Endothelial cell of umbilical vein (primary cell): ENCODE measurements at regions not wholly inside any gene's neighbourhood (a gene's known extent, or its start where the extent isn't known, plus 50 kb on each side); places are given as distances from the start of the nearest gene placed in this dataset.
A peak's percentile ranks its signal among the peaks of the same experiment; 100 is the strongest.
"Not testable (repeated sequence)": the region's sequence is repeated elsewhere in the genome, so short reads cannot be mapped to it uniquely, and the experiment has no call there.

ENCODE experiments used
- BruUV-seq: library from RNA; stranded (reverse); fragments of 400-500 nt; replicated peaks from 2 replicates; lab custom pipeline; 2021; lab: Mats Ljungman, UMichigan
- CTCF ChIA-PET: fragments of 300-600, 350-600 bp; sonication (Branson Sonifier 250); formaldehyde crosslinking; loops from one replicate; lab custom pipeline; 2021; ENCODE audit warnings: antibody characterized with exemption, inconsistent platforms; lab: Charles Lee
- POLR2A ChIA-PET: fragments of 300-600, 350-600 bp; sonication (Branson Sonifier 250); formaldehyde crosslinking; loops from one replicate; lab custom pipeline; 2021; ENCODE audit warnings: antibody characterized with exemption, inconsistent platforms; lab: Charles Lee
- DNase-seq: peaks from one replicate; pipeline ENCODE4 v3.0.0-alpha.2; 2011; ENCODE audit warnings: low read depth, low spot score
- FAIRE-seq: peaks from 2 replicates; lab custom pipeline; 2011; peaks lifted over from hg19 to GRCh38; lab: Jason Lieb, UNC
- H2AFZ ChIP-seq: 2 replicates; pipeline ENCODE4 v1.6.0; 2012; ENCODE audit warnings: low read depth, low read length, control low read depth, inconsistent platforms
- H3K27ac ChIP-seq: 2 replicates; pipeline ENCODE4 v1.5.1; 2011; ENCODE audit warnings: low read depth, mild to moderate bottlenecking, control low read depth, low read length, moderate library complexity; ENCODE audit not compliant: insufficient read depth
- H3K27me3 ChIP-seq, 2 experiments: 2 replicates each; pipeline versions ENCODE4 v1.6.0 to v1.6.1; 2011; ENCODE audit warnings: low read length in 2 of 2, mixed read lengths in 1 of 2; ENCODE audit not compliant: control insufficient read depth in 2 of 2, insufficient read depth in 2 of 2
- H3K36me3 ChIP-seq, 2 experiments: 2 replicates in 1 of 2; 3 replicates in 1 of 2; pipeline ENCODE4 v1.5.1; 2011; ENCODE audit warnings: low read length in 2 of 2, mild to moderate bottlenecking in 1 of 2, moderate library complexity in 1 of 2; ENCODE audit not compliant: control insufficient read depth in 2 of 2, insufficient read depth in 2 of 2; ENCODE audit errors: extremely low read depth in 1 of 2
- H3K4me1 ChIP-seq: 3 replicates; pipeline ENCODE4 v1.5.1; 2011; ENCODE audit warnings: mild to moderate bottlenecking, low read length; ENCODE audit not compliant: control insufficient read depth, insufficient read depth; ENCODE audit errors: extremely low read depth
- H3K4me2 ChIP-seq: 2 replicates; pipeline ENCODE4 v1.6.1; 2011; ENCODE audit warnings: low read length, control low read depth, mixed read lengths; ENCODE audit not compliant: insufficient read depth
- H3K4me3 ChIP-seq, 3 experiments: fragments of 200-600 bp in 1 of 3; sonication (generic), shearing (Covaris generic) in 1 of 3; replicated peaks in 1 of 3; 2 replicates each; pipeline ENCODE4 v1.5.1; 2011 to 2016; ENCODE audit warnings: control low read depth in 3 of 3, low read length in 3 of 3, mild to moderate bottlenecking in 2 of 3, inconsistent platforms in 1 of 3, low read depth in 1 of 3, moderate library complexity in 1 of 3; ENCODE audit not compliant: insufficient read depth in 1 of 3
- H3K79me2 ChIP-seq: 2 replicates; pipeline ENCODE4 v1.6.0; 2012; ENCODE audit warnings: low read length, inconsistent platforms; ENCODE audit not compliant: control insufficient read depth, insufficient read depth
- H3K9ac ChIP-seq: replicated peaks from 2 replicates; pipeline ENCODE3; 2011; ENCODE audit warnings: low read length, control low read depth; ENCODE audit not compliant: insufficient read depth; ENCODE audit errors: extremely low read depth
- H3K9me1 ChIP-seq: replicated peaks from 3 replicates; pipeline ENCODE4 v1.6.0; 2011; ENCODE audit warnings: mild to moderate bottlenecking, low read length; ENCODE audit not compliant: control insufficient read depth, insufficient read depth; ENCODE audit errors: extremely low read depth
- H3K9me3 ChIP-seq: replicated peaks from 2 replicates; pipeline ENCODE4 v1.5.1; 2012; ENCODE audit warnings: low read length, inconsistent platforms; ENCODE audit not compliant: control insufficient read depth, insufficient read depth
- H4K20me1 ChIP-seq: replicated peaks from 2 replicates; pipeline ENCODE3; 2011; ENCODE audit warnings: mild to moderate bottlenecking, low read length; ENCODE audit not compliant: control insufficient read depth, insufficient read depth; ENCODE audit errors: extremely low read depth
- dilution Hi-C: fragments of 300-500 bp; cut with MboI; formaldehyde crosslinking; loops from one replicate; pipeline ENCODE4 v1.15.0; 2019; ENCODE audit warnings: low sequenced_read_pairs; ENCODE audit not compliant: extremely low pct_ligation_motif_present
- intact Hi-C: fragments of 100-400 bp; cut with micrococcal nuclease; formaldehyde crosslinking; loops from one replicate; pipeline ENCODE4 v1.10.0; 2022

DNA sequence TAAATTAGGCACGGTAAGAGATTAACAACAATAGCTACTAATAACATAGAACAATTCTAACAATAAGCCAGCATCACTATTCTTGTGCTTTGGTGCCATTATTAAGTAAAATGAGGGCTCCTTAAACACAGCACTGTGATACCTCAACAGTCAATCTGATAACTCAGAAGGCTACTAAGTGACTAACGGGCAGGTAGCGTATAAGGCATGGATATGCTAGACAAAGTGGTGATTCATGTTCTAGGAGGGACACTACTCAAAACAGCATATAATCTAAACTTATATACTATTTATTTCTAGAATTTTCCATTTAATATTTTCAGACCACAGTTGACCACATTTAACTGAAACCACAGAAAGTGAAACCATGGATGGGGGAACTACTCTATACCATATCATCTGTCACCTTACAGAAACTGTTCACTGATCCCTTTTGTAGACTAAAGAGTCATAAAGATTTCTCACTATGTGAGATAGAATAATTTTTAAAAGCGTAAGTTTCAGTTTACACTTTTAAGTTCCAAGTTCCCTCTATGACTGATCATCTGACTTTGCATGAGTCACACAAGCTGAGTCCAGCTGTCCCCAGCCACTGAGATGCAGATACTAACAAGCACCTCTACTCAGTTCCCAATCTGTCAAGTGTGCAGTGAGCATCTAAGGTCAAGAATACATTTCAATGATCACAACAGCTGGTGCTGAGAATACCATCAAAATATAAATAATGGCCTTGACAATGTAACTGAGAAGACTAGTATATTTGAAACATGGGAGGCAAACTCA lies 256.2 kb downstream of the SPATA31A1 start:
- H3K9me3 ChIP-seq, dilution Hi-C loops, H2AFZ ChIP-seq, intact Hi-C loops, H3K36me3 ChIP-seq, DNase-seq, H3K79me2 ChIP-seq, H3K27ac ChIP-seq, BruUV-seq, CTCF ChIA-PET, H4K20me1 ChIP-seq, H3K27me3 ChIP-seq, H3K4me2 ChIP-seq, FAIRE-seq, H3K9ac ChIP-seq, H3K9me1 ChIP-seq, H3K4me3 ChIP-seq, POLR2A ChIA-PET, H3K4me1 ChIP-seq: not testable (repeated sequence)

DNA sequence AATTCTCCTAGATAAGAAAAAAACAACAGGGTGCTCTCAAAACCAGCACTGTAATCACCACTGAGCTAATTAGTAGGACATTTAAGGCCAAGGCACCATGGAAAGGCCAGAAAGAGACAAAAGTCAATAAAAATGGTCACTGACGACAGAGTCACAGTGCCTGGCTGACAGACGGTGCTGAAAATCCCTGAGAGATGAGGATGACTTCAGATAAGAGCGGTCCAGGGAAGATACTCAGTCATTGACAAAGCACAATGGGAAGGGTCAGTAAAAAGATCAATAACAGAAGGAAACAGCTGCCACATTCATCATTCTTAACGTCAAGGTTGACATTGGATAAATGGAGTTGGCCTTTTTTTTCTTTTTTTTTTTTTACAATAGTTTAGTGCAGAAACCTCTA lies 261.0 kb downstream of the SPATA31A1 start:
- H3K9me3 ChIP-seq, POLR2A ChIA-PET, CTCF ChIA-PET, H3K27ac ChIP-seq, BruUV-seq, H4K20me1 ChIP-seq, H3K9ac ChIP-seq, H3K4me1 ChIP-seq, H3K36me3 ChIP-seq, FAIRE-seq, H3K4me3 ChIP-seq, H3K4me2 ChIP-seq, dilution Hi-C loops, H3K27me3 ChIP-seq, intact Hi-C loops, H3K79me2 ChIP-seq, H3K9me1 ChIP-seq, H2AFZ ChIP-seq: not testable (repeated sequence)
- peak; percentile 0 for DNase-seq

DNA sequence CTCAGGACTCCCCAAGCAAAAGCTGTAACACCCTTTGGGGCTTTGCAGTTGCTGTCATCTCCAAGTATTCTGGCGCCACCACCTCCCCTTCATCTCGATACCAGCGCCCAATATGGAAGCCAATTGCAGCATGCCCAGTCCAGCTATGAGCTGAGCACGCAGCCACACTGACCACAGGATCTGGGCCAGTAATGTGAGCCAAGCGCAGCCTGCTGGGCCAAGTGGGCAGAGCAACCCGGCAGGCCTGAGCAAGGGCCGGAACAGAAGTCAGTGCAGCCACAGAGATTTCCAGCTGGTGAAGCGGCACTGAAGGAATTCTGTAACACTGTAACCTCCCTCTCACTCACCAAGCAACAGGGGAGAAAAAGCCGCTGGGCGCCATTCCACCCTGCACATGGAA lies 268.6 kb downstream of the SPATA31A1 start:
- H3K27ac ChIP-seq, dilution Hi-C loops, H3K79me2 ChIP-seq, H3K9me1 ChIP-seq, H3K4me1 ChIP-seq, H3K4me3 ChIP-seq, H3K4me2 ChIP-seq, POLR2A ChIA-PET, H2AFZ ChIP-seq, CTCF ChIA-PET, DNase-seq, H3K9ac ChIP-seq, H3K27me3 ChIP-seq, intact Hi-C loops, H3K9me3 ChIP-seq, BruUV-seq, H3K36me3 ChIP-seq, H4K20me1 ChIP-seq, FAIRE-seq: not testable (repeated sequence)

GRCh38 chr9:39632071-39632470 lies 276.6 kb downstream of the SPATA31A1 start:
- H3K4me2 ChIP-seq, H2AFZ ChIP-seq, H3K79me2 ChIP-seq, DNase-seq, H3K9me3 ChIP-seq, H3K27me3 ChIP-seq, H3K36me3 ChIP-seq, H4K20me1 ChIP-seq, CTCF ChIA-PET, BruUV-seq, dilution Hi-C loops, FAIRE-seq, H3K27ac ChIP-seq, H3K9ac ChIP-seq, POLR2A ChIA-PET, H3K4me3 ChIP-seq, H3K4me1 ChIP-seq, H3K9me1 ChIP-seq, intact Hi-C loops: not testable (repeated sequence)
